AML-193 (cell line): ENCODE measurements at regions not wholly inside any gene's neighbourhood (a gene's known extent, or its start where the extent isn't known, plus 50 kb on each side); places are given as distances from the start of the nearest gene placed in this dataset.
A peak's percentile ranks its signal among the peaks of the same experiment; 100 is the strongest.

Experiments used
- DNase-seq, 2 experiments: peaks; one replicate each; lab custom pipeline; 2025; lab: John Stamatoyannopoulos, UW

- no peak for DNase-seq
These were observed 57.1 kb upstream of the ATG10 start for GRCh38 chr5:81914696-81915095.

DNA sequence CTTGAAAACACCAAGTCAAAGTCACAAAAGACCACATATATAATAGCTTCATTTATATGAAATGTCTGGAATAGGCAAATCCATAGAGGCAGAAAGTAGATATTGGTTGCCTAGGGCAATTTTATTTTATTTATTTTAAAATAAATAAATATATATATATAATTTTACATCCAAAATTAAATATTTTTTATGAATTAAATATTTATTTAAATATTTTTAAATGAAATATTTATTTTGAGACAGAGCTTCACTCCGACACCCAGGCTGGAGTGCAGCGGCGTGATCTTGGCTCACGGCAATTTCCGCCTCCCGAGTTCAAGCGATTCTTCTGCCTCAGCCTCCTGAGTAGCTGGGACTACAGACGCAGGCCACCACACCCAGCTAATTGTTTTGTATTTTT, 58.9 kb upstream of the ATG10 start:
- no peak for DNase-seq

DNA sequence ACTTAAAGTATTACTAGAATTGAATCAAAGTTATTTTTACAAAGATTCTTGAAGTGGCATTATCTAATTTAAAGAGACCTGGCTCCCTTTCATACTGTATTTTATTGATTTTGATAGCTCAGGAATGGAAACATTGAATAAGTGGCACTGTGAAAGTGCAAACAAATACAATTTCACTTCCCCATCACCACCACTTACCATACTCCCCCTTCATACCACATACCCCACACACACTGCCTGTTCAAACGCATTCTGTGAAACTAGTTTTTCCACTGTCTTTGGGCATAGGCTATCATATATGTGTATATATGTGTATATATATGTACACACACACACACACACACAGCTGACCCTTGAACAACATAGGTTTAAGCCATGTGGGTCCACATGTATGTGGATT, 62.1 kb upstream of the ATG10 start:
- no peak for DNase-seq

- peak in 1 of 2 experiments; percentile 4 for DNase-seq
These were observed 63.1 kb upstream of the ATG10 start for GRCh38 chr5:81908771-81909170.

DNA sequence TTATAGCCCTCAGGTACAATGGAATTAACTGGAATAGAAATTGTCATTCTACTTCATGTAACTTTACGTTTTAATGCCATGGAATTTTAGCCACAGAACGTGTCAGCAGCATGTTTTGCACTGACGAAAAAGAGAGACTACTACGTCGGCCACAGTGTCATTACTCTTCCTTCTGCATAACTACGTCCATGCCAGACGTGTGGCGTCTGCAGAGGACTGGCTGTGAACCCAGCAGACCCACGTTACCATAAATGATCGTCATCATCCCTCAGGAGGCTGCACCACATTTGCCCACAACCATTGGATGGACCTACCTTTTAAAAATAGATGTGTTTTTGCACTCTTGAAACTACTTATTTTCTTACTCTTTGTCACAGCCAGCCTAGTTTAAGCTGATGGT, 63.8 kb upstream of the ATG10 start:
- DNase-seq, result no peak

DNA sequence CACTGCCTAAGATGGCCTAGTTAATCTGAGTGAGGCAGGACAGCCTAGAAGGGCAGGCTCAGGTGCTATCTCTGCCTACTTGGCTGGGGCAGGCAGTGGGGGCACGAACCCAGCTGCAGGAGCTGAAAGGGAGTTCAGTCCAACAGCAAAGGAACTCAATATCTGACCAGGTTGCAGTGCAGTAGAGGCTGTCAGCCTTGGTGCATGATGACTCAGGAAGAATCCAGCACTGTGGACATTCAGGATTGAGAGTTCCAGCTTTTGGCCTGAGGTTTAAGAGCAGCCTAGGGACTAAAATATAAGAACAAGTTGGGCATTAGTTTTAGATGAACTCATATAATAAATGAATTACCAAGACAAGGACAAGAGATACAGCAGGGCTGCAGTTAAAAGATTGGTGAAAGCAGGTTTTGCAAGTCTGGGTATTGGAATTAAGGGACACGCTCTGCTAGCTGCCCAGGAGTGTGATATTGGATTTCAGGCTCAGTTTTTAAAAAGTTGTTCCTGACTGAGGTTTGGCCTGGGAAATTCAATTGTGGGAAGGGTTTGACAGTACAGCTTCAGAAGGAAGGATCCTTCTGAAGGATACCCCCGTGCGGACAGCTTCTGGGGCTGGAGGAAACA, 64.7 kb upstream of the ATG10 start:
- DNase-seq, result no peak

DNA sequence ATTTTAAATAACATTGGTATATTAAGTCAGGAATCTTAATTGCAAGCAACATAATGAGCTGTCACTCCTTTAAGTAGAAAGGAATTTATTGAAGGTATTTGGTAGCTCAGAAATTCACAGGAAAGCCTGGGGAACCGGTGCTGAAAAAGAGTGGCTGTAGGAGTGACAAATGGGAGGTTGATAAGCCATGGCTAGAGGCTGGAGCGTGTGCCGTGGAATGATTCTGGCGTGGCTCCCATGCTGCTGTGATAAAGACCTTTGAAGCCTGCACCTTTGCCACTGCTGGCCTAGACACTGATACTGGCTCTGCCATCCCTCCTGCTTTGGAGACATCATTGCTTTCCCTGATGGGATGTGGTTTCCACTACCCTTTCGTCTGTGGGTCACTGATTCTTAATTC, 65.7 kb upstream of the ATG10 start:
- no peak for DNase-seq

- no peak for DNase-seq
These were observed 67.0 kb upstream of the ATG10 start for GRCh38 chr5:81904861-81905260.

GRCh38 chr5:81904166-81904565, 67.7 kb upstream of the ATG10 start:
- no peak for DNase-seq

DNA sequence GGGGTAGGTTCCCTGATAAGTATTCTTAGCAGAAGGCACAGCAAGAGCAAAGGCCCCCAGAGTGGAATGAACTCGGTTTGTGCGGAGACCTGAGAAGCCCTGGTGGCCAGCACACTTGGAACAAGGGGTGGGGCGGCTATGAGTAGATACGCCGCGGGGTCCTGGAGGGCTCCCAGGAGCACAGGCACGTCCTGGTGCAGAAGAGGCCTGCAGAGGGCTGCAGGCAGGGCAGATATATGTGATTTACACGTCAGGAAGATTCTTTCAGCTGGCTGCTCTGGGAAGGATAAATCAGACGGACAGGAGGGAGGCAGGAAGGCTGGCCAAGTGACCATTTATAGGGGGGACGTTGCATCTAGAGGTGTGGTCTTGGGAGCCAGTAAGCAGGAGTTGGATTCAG, 70.2 kb upstream of the ATG10 start:
- DNase-seq, result no peak

GRCh38 chr5:81899123-81899522, 72.7 kb upstream of the ATG10 start:
- no peak for DNase-seq

DNA sequence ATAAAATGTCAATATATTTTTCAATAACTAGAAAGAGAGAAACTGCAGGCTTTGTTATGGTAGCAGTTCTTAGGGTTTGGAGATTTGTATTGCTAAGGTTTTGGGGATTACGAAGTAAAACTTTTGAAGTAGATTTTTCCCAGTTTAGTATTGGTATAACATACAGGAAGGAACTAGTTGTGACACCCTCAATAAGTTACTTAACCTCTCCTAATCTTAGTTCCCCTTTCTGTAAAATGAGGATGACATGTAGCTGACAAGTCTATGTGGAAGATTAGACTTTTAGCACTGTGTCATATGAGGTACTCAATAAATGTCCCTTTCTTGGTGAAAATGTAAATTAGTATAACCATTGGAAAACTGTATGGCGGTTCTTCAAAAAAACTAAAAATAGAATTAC, 73.4 kb upstream of the ATG10 start:
- peak; percentile 92 to 93 for DNase-seq

DNA sequence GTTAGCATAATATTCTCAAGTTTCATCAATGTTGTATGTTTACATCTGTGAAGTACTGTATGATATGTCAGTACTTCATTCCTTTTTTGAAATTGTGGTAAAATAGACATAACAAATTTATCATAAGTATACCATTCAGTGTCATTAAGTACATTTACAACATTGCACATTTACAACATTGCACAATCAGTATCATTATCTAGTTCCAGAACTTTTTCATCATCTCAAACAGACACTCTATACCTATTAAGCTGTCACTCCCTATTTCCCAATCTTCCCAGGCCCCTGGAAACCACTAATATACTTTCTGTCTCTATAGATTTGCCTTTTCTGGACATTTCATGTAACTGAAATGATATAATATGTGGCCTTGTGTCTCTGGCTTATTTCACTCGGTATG, 75.1 kb upstream of the ATG10 start:
- DNase-seq, result peak; percentile 30 to 40

GRCh38 chr5:81895307-81895706, 76.5 kb upstream of the ATG10 start:
- peak; percentile 87 to 92 for DNase-seq

DNA sequence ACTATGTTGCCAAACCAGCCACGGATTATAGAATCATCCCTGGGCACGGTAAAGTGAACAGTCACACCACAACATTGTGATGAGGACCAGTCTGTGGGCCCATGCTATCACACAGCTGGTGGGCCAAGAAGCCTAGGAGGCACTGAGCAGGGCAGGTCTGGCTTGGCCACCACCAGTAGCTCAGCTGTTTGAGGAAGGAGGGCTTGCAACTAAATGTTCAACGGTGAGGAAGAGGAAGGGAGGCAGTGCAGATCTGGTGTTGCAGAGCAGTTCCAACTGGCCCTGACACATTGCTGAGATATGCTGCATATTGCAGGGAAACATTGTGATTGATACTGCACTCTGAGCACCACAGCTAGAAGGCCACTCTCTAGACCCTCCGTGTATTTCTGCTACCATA, 77.9 kb upstream of the ATG10 start:
- peak; percentile 12 to 18 for DNase-seq

DNA sequence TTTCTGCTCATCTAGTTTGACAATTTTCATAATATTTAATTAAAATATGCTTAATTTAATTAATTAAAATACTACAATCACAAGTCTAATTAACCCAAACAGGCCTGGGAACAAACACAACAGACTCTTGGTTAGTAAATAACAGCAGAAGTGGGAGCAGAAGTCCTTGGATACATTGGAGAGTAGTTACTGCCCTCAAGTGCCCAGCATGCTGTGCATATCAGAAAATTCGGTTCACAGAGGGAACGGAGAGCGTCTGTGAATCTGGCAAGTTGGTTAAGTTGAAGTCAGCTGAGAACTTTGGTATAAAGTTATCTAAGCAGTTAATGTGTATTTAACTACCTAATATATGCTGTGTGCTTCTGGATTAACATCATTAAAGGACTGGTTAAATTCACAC, 87.0 kb upstream of the ATG10 start:
- no peak for DNase-seq

DNA sequence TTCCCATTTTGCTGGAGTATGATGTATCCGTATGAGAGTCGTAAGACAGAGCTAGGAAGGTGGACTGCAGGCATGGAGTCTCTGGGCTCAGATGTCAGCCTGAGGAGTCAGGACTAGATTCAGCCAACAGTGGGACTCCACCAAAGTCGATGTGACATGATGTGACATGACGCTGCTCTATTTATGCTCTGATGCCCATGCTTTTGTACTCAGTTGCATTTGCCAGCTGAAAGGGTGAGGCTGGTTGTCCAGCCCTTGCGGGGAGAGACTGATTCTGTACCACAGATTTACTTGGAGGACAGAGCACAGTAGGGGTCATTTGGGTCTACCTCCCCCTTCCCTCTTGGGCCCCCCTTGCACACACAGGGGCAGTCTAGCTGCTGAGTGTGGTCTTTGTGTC, 88.5 kb upstream of the ATG10 start:
- no peak for DNase-seq

DNA sequence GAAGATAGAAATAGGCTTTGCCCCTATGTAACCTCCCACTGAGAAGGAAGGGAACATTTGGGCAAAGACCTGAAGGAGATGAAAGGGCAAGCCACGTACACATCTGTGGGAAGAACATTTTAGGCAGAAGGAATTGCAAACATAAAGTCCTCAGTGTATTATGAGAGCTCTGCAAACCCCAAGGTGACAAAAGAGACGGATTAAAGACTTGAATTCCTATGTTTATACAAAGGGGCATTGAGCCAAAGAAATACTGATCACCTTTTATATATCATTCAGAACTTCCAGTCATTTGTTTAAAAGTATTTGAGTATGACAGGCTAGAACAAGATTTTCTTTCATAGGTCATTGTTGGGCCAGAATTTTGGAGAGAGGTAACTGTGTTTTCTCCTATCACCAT, 90.2 kb upstream of the ATG10 start:
- DNase-seq, result no peak

GRCh38 chr5:81879936-81880335, 91.9 kb upstream of the ATG10 start:
- no peak for DNase-seq

DNA sequence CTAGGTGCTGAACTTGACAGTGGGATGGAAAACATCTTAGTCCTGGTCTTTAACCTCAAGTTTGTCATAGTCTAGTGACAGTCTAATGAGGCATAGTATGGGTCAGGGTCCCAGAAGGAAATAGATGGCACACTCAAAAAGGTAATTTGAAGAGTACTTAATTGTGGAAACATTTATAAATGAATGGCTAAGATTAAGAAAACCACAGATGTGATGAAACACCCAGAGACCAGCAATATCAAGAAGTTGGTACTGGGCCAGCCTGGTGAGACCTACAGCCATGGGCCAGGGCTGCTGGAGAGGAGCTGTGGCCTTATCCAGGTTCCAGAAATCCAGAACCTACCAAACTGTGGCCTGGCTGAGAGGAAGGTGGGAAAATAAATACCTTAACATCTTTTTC, 93.5 kb upstream of the ATG10 start:
- peak; percentile 78 to 92 for DNase-seq

DNA sequence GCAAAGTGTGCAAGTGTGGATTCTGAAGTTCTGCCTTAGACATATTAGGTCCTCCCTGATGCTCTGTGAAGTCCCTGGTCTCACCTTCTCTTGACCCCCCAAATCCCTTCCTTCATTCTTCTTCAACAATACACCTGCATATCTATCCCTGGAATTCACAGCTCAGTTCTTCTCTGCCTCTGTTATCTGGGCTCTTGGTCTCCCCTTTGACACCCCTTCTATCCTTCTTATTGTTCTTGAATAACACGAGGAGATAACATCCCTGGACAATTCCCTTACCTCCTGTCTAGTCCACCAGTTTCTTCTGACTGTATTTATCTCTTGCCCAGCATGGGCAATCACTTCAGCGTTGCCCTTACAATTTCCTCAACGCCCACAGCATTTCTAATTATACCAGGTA, 104.8 kb upstream of the ATG10 start:
- no peak for DNase-seq

DNA sequence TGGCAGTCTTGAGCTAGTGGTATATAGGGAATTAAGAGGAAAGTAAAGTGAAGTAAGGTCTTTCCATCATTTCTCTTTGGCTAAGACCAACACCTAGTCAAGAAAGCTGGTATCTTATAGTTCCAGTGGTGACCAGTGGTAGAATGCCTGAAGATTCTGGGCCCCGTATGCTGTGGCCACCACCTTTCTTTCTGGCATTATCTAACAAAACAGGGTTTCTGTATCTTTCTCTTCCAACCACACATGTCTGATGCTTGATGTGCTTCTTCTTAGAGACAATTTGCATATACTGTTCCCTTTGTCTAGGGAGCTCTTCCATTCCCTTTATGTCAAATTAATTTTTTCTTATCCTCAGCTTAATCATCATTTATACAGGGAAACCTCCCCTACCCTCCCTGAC, 109.9 kb upstream of the SSBP2 start:
- DNase-seq, result no peak

DNA sequence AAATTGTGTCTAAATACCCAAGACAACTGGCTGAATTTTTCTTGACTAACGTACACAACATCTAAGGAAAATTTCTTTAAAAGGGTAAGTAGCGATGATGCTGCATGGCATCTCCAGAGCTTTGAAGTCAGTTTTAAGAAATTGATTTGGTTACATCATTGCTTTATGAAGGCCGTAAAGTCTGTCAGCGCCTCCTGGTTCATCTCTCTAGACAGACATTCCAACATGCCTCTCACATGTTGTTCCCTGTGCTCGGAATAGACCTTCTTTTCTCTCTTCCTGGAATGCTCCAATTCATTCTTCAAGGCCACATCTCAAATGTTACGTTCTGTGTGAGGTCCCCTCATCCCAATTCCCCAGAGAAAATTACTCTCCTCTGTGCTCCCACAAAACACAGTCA, 108.7 kb upstream of the SSBP2 start:
- no peak for DNase-seq
